HEK293 (cell line): ENCODE measurements at regions not wholly inside any gene's neighbourhood (a gene's known extent, or its start where the extent isn't known, plus 50 kb on each side); places are given as distances from the start of the nearest gene placed in this dataset.

Experiments
- CTCF ChIA-PET: fragments of 350-600 bp; formaldehyde crosslinking; extraction: SDS; loops from one replicate; lab custom pipeline; 2021; ENCODE audit warnings: antibody characterized with exemption; lab: Yijun Ruan, JAX
- POLR2A ChIA-PET: fragments of 300-600 bp; formaldehyde crosslinking; extraction: SDS; loops from one replicate; lab custom pipeline; 2020; ENCODE audit warnings: antibody characterized with exemption, inconsistent platforms; lab: Yijun Ruan, JAX
- H3K27ac ChIP-seq: fragments of 200-500 bp; sonication (Bioruptor generic); 2 replicates; pipeline ENCODE4 v1.5.1; 2014; ENCODE audit warnings: low read depth, low read length, control low read depth, inconsistent platforms; ENCODE audit errors: extremely low read depth
- H3K36me3 ChIP-seq, 2 experiments: fragments of 200-500 bp in 1 of 2; sonication (Bioruptor generic) in 1 of 2; 1 replicate in 1 of 2; 2 replicates in 1 of 2; pipeline ENCODE4 v1.5.1; 2014 to 2017; ENCODE audit warnings: inconsistent platforms in 2 of 2, low read length in 2 of 2; ENCODE audit not compliant: control insufficient read depth in 2 of 2, insufficient read depth in 1 of 2
- H3K4me1 ChIP-seq: fragments of 200-500 bp; sonication (Bioruptor generic); 2 replicates; pipeline ENCODE4 v1.5.1; 2014; ENCODE audit warnings: mild to moderate bottlenecking, low read length, inconsistent platforms; ENCODE audit not compliant: control insufficient read depth, insufficient read depth
- H3K4me3 ChIP-seq: 2 replicates; pipeline ENCODE4 v1.5.1; 2011; ENCODE audit warnings: low read depth, mild to moderate bottlenecking, control low read depth, low read length, moderate library complexity
- H3K9me3 ChIP-seq: fragments of 200-500 bp; sonication (Bioruptor generic); 2 replicates; pipeline ENCODE4 v1.5.1; 2014; ENCODE audit warnings: low read depth, low read length, inconsistent platforms; ENCODE audit not compliant: control insufficient read depth, insufficient read depth
- AEBP2 ChIP-seq: fragments of 450-650 bp; formaldehyde crosslinking; IDR thresholded peaks from 2 replicates; pipeline ENCODE4 v1.5.1; 2016; ENCODE audit warnings: missing biosample characterization, missing genetic modification characterization, borderline replicate concordance
- BCL11B ChIP-seq: fragments of 450-650 bp; formaldehyde crosslinking; IDR thresholded peaks from 2 replicates; pipeline ENCODE4 v1.5.1; 2016; ENCODE audit warnings: low read depth, missing biosample characterization, missing genetic modification characterization
- MZF1 ChIP-seq: fragments of 450-650 bp; formaldehyde crosslinking; IDR thresholded peaks from 2 replicates; pipeline ENCODE4 v1.5.1; 2017; ENCODE audit warnings: missing biosample characterization, missing genetic modification characterization, borderline replicate concordance
- PRDM2 ChIP-seq: fragments of 450-650 bp; formaldehyde crosslinking; IDR thresholded peaks from 2 replicates; pipeline ENCODE4 v1.5.1; 2016; ENCODE audit warnings: missing biosample characterization, missing genetic modification characterization, borderline replicate concordance
- ZBTB17 ChIP-seq: fragments of 450-650 bp; formaldehyde crosslinking; IDR thresholded peaks from 2 replicates; pipeline ENCODE4 v1.5.1; 2016; ENCODE audit warnings: missing biosample characterization, missing genetic modification characterization
- ZBTB7A ChIP-seq: fragments of 450-650 bp; formaldehyde crosslinking; IDR thresholded peaks from 2 replicates; pipeline ENCODE4 v1.5.1; 2016; ENCODE audit warnings: low read depth, missing biosample characterization, missing genetic modification characterization
- ZFP69B ChIP-seq: fragments of 450-650 bp; formaldehyde crosslinking; IDR thresholded peaks from 2 replicates; pipeline ENCODE4 v1.5.1; 2016; ENCODE audit warnings: missing biosample characterization, missing genetic modification characterization
- ZNF148 ChIP-seq: fragments of 450-650 bp; formaldehyde crosslinking; IDR thresholded peaks from 2 replicates; pipeline ENCODE4 v1.5.0; 2017; ENCODE audit warnings: missing biosample characterization, missing genetic modification characterization, borderline replicate concordance
- ZNF16 ChIP-seq: fragments of 450-650 bp; formaldehyde crosslinking; IDR thresholded peaks from 2 replicates; pipeline ENCODE4 v1.5.1; 2016; ENCODE audit warnings: low read depth, missing biosample characterization, missing genetic modification characterization
- ZNF174 ChIP-seq: fragments of 450-650 bp; formaldehyde crosslinking; IDR thresholded peaks from 2 replicates; pipeline ENCODE4 v1.5.0; 2017; ENCODE audit warnings: missing biosample characterization, mild to moderate bottlenecking, missing genetic modification characterization
- ZNF2 ChIP-seq: fragments of 450-650 bp; formaldehyde crosslinking; IDR thresholded peaks from 2 replicates; pipeline ENCODE4 v1.5.1; 2016; ENCODE audit warnings: missing biosample characterization, missing genetic modification characterization
- ZNF23 ChIP-seq: fragments of 450-650 bp; formaldehyde crosslinking; IDR thresholded peaks from 2 replicates; pipeline ENCODE4 v1.5.1; 2016; ENCODE audit warnings: missing biosample characterization, missing genetic modification characterization, borderline replicate concordance
- ZNF341 ChIP-seq: fragments of 450-650 bp; formaldehyde crosslinking; IDR thresholded peaks from 2 replicates; pipeline ENCODE4; 2016; ENCODE audit warnings: low read depth, missing biosample characterization, missing genetic modification characterization
- ZNF423 ChIP-seq: fragments of 450-650 bp; formaldehyde crosslinking; IDR thresholded peaks from 2 replicates; pipeline ENCODE4 v1.5.1; 2016; ENCODE audit warnings: missing biosample characterization, missing genetic modification characterization
- ZNF426 ChIP-seq: fragments of 450-650 bp; formaldehyde crosslinking; IDR thresholded peaks from 2 replicates; pipeline ENCODE4 v1.5.1; 2017; ENCODE audit warnings: missing biosample characterization, missing genetic modification characterization, mild to moderate bottlenecking, inconsistent platforms, moderate library complexity
- ZNF433 ChIP-seq: fragments of 450-650 bp; formaldehyde crosslinking; IDR thresholded peaks from 2 replicates; pipeline ENCODE4 v1.5.1; 2016; ENCODE audit warnings: missing biosample characterization, missing genetic modification characterization, low read depth
- ZNF501 ChIP-seq: fragments of 450-650 bp; formaldehyde crosslinking; IDR thresholded peaks from 2 replicates; pipeline ENCODE4 v1.5.1; 2016; ENCODE audit warnings: missing biosample characterization, missing genetic modification characterization
- ZNF548 ChIP-seq: fragments of 450-650 bp; formaldehyde crosslinking; IDR thresholded peaks from 2 replicates; pipeline ENCODE4 v1.5.1; 2016; ENCODE audit warnings: missing biosample characterization, missing genetic modification characterization
- ZNF596 ChIP-seq: fragments of 450-650 bp; IDR thresholded peaks from 2 replicates; pipeline ENCODE4 v1.5.0; 2018; ENCODE audit warnings: missing biosample characterization, mild to moderate bottlenecking, missing genetic modification characterization, moderate library complexity
- ZNF785 ChIP-seq: fragments of 450-650 bp; formaldehyde crosslinking; IDR thresholded peaks from 2 replicates; pipeline ENCODE4 v1.5.1; 2016; ENCODE audit warnings: missing biosample characterization, missing genetic modification characterization
- ZSCAN5A ChIP-seq: fragments of 450-650 bp; formaldehyde crosslinking; IDR thresholded peaks from 2 replicates; pipeline ENCODE4 v1.5.1; 2016; ENCODE audit warnings: missing biosample characterization, missing genetic modification characterization

GRCh38 chr12:20184514-20184913 is 183.8 kb upstream of the PDE3A start:
- H3K4me1 ChIP-seq, result no peaks in the 10 kb centered on the region
- H3K36me3 ChIP-seq, result no peaks in the 10 kb centered on the region
- ChIA-PET CTCF (interaction anchor here (0.6 kb wide), 1 partner anchor 1227 kb away, joined by 6 read pairs; no protein-coding TSS in a partner anchor), POLR2A (no interaction called here)
- no peak overlapping the region for H3K4me3 ChIP-seq
- TF ChIP-seq ZBTB7A (tag by site-specific recombination) (no peak), ZNF426 (tag by site-specific recombination) (no peak), ZNF501 (tag by site-specific recombination) (no peak), AEBP2 (tag by site-specific recombination) (no peak)
- H3K9me3 ChIP-seq, result no peaks in the 10 kb centered on the region
- no peak overlapping the region for H3K27ac ChIP-seq

- Histone ChIP-seq H3K27ac (no peak overlapping the region), H3K4me1 (no peaks in the 10 kb centered on the region), H3K9me3 (no peaks in the 10 kb centered on the region), H3K4me3 (no peak overlapping the region), H3K36me3 (no peaks in the 10 kb centered on the region)
- CTCF ChIA-PET, result no interaction called here
- POLR2A ChIA-PET, result no interaction called here
- TF ChIP-seq ZNF148 (tag by site-specific recombination) (no peak), PRDM2 (tag by site-specific recombination) (no peak), BCL11B (tag by site-specific recombination) (no peak), ZFP69B (tag by site-specific recombination) (no peak), ZSCAN5A (tag by site-specific recombination) (no peak), ZNF341 (tag by site-specific recombination) (no peak), ZNF785 (no peak), ZBTB17 (tag by site-specific recombination) (no peak), ZNF16 (no peak), ZNF548 (no peak), ZNF433 (tag by site-specific recombination) (no peak), ZNF423 (tag by site-specific recombination) (no peak), ZNF596 (no peak), ZNF2 (tag by site-specific recombination) (no peak), MZF1 (tag by site-specific recombination) (no peak), ZNF23 (tag by site-specific recombination) (no peak), ZNF174 (tag by site-specific recombination) (no peak)
- TF ChIP-seq, all 188 proteins: peak for 0
Measured at GRCh38 chr12:20187456-20187855, 180.9 kb upstream of the PDE3A start.
